ENCODE measurements at regions not wholly inside any gene's neighbourhood (a gene's known extent, or its start where the extent isn't known, plus 50 kb on each side); places are given as distances from the start of the nearest gene placed in this dataset.

DNA sequence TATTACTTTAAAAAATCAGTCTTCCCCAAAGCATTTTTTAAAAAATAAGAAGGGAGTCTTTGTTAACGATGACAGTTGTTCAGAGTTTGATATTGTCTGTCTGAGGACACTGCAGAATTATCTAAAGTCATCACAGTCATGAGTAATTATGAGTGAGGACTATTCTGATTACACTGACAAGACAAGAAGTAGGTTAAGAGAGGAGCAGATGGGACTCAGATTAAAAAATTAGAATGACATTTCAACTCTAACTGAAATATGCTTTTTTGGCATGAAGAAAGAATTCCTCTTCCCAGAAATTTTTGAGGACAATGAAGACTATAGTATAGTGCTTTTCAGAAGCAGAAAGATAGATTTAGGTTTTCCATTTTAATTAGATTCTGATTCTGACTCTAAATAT lies 456.5 kb downstream of the EPHA7 start:
- TF ChIP-seq, protein P1, sequence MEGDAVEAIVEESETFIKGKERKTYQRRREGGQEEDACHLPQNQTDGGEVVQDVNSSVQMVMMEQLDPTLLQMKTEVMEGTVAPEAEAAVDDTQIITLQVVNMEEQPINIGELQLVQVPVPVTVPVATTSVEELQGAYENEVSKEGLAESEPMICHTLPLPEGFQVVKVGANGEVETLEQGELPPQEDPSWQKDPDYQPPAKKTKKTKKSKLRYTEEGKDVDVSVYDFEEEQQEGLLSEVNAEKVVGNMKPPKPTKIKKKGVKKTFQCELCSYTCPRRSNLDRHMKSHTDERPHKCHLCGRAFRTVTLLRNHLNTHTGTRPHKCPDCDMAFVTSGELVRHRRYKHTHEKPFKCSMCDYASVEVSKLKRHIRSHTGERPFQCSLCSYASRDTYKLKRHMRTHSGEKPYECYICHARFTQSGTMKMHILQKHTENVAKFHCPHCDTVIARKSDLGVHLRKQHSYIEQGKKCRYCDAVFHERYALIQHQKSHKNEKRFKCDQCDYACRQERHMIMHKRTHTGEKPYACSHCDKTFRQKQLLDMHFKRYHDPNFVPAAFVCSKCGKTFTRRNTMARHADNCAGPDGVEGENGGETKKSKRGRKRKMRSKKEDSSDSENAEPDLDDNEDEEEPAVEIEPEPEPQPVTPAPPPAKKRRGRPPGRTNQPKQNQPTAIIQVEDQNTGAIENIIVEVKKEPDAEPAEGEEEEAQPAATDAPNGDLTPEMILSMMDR (IDR thresholded peaks at IDR 0.05), result no peak
- TF ChIP-seq POLR2A (IDR thresholded peaks at IDR 0.05), result no peak

All from thyroid gland (tissue), 4 donors.